Fibroblast of the aortic adventitia (primary cell): ENCODE measurements at regions not wholly inside any gene's neighbourhood (a gene's known extent, or its start where the extent isn't known, plus 50 kb on each side); places are given as distances from the start of the nearest gene placed in this dataset.
"Not testable (repeated sequence)": the region's sequence is repeated elsewhere in the genome, so short reads cannot be mapped to it uniquely, and the experiment has no call there.

Source experiments
- DNase-seq: peaks from one replicate; pipeline ENCODE4 v3.0.0-alpha.2; 2010; ENCODE audit warnings: low read depth
- H3K4me3 ChIP-seq: 2 replicates; pipeline ENCODE4 v1.5.1; 2011; ENCODE audit warnings: low read depth, mild to moderate bottlenecking, control low read depth, low read length, moderate library complexity
- CTCF ChIP-seq: IDR thresholded peaks from 2 replicates; pipeline ENCODE4 v1.5.1; 2011; ENCODE audit warnings: mild to moderate bottlenecking, low read length, control low read depth, inconsistent platforms; ENCODE audit not compliant: insufficient read depth

GRCh38 chr10:11667756-11668155 lies 56.3 kb upstream of the USP6NL start:
- no peak for DNase-seq
- no peak for TF ChIP-seq CTCF
- H3K4me3 ChIP-seq: no peak overlapping the region

- no peak for TF ChIP-seq CTCF
Observed at GRCh38 chr10:11663763-11664555, 52.5 kb upstream of the USP6NL start.

GRCh38 chr10:11663126-11663515 lies 51.7 kb upstream of the USP6NL start:
- not testable (repeated sequence) for H3K4me3 ChIP-seq, DNase-seq

More at GRCh38 chr10:11663763-11664555, 52.5 kb upstream of the USP6NL start:
- no peak overlapping the region for H3K4me3 ChIP-seq
- DNase-seq: no peak

GRCh38 chr10:11661441-11661840 lies 50.0 kb upstream of the USP6NL start:
- no peak for TF ChIP-seq CTCF
- no peak overlapping the region for H3K4me3 ChIP-seq
- no peak for DNase-seq
